Pancreas (tissue), 10 donors: ENCODE measurements at regions not wholly inside any gene's neighbourhood (a gene's known extent, or its start where the extent isn't known, plus 50 kb on each side); places are given as distances from the start of the nearest gene placed in this dataset.

Experiments
- ATAC-seq, 4 donors: fragments of 200-7000 bp; cut with Tn5 transposase; one replicate each; pipeline versions ENCODE4 v1.8.0 to v1.9.1; 2020; ENCODE audit warnings: mild to moderate bottlenecking in 4 of 4, moderate library complexity in 4 of 4
- DNase-seq, 6 donors: peaks; one replicate each; pipeline ENCODE4 v3.0.0-alpha.2; 2020
- FAIRE-seq: peaks from 2 replicates; lab custom pipeline; 2012; peaks lifted over from hg19 to GRCh38; lab: Jason Lieb, UNC
- H3K27ac ChIP-seq, 4 donors: fragments of 200-600 bp; sonication (generic); 1 replicate in 3 of 4; 2 replicates in 1 of 4; pipeline versions ENCODE4 v1.5.0 to v1.8.0; 2020
- H3K27me3 ChIP-seq, 4 donors: fragments of 200-600 bp; one replicate each; pipeline ENCODE4 v1.8.0; 2021
- H3K36me3 ChIP-seq, 3 donors: fragments of 200-600 bp; sonication (generic) in 1 of 3; one replicate each; pipeline versions ENCODE4 v1.5.0 to v1.8.0; 2020 to 2021
- H3K4me1 ChIP-seq, 3 donors: fragments of 200-600 bp; one replicate each; pipeline ENCODE4 v1.8.0; 2021
- H3K4me3 ChIP-seq, 4 donors: fragments of 200-600 bp; sonication (generic) in 2 of 4; one replicate each; pipeline versions ENCODE4 v1.5.0 to v1.8.0; 2020 to 2021
- H3K9me3 ChIP-seq, 4 donors: fragments of 200-600 bp; one replicate each; pipeline ENCODE4 v1.8.0; 2021
- CTCF ChIP-seq, 4 donors: fragments of 200-600 bp; sonication (generic) in 3 of 4; IDR thresholded peaks; one replicate each; pipeline versions ENCODE4 v1.5.0 to v1.8.0; 2021; ENCODE audit warnings: antibody characterized with exemption in 4 of 4
- WGBS, 2 donors: extraction: QIAGEN DNeasy Blood & Tissue Kit; methylation state at CpG; one replicate each; pipeline ENCODE4 v1.1.7; 2013; 5-methylcytosine and 5-hydroxymethylcytosine counted together
- intact Hi-C, 3 donors: fragments of 100-400 bp; cut with DNase I; formaldehyde crosslinking; loops; one replicate each; pipeline versions ENCODE4 v1.11.1 to v1.14.2; 2022
- donor health status: healthy with polysubstance abuse.
- donor health status: DM: no; HTN: no; CAD: no; lungs with moderate emphysema.
- donor health status: DM: no; HTN: no; CAD: no.
- donor health status: control.
- donor health status: control.
- donor health status: Bipolar disorder and iron deficiency.
- donor health status: DM: yes; HTN: yes; CAD: no.
- donor health status: DM: no; HTN: no; CAD: no.
- donor health status: DM: no; HTN: no; CAD: no.
- donor health status: DM: yes; HTN: yes; CAD: no.

GRCh38 chr21:28617300-28617699, 375.4 kb downstream of the LTN1 start:
- FAIRE-seq: no peak

GRCh38 chr21:28615276-28615675, 377.4 kb downstream of the LTN1 start:
- intact Hi-C loops: no loop called here
- no peak for TF ChIP-seq CTCF (IDR thresholded peaks at IDR 0.05)
- Histone ChIP-seq H3K4me3 (no peak overlapping the region), H3K36me3 (no peaks in the 10 kb centered on the region), H3K27me3 (no peaks in the 10 kb centered on the region), H3K4me1 (no peaks in the 10 kb centered on the region), H3K27ac (no peak overlapping the region), H3K9me3 (no peaks in the 10 kb centered on the region)
- no peak for DNase-seq
- WGBS, 2 donors: 60 to 61% methylated on average over 3 of the region's 3 CpGs
- FAIRE-seq: no peak
- no peak for ATAC-seq

More at GRCh38 chr21:28617300-28617699, 375.4 kb downstream of the LTN1 start:
- no peaks in the 10 kb centered on the region for H3K27me3 ChIP-seq
- H3K9me3 ChIP-seq: no peaks in the 10 kb centered on the region
- DNase-seq (no peak), ATAC-seq (no peak)
- H3K4me1 ChIP-seq: no peaks in the 10 kb centered on the region
- 99 to 100% methylated on average over 1 of the region's 1 CpG for WGBS, 2 donors
- H3K27ac ChIP-seq: no peak overlapping the region
- no peak for TF ChIP-seq CTCF (IDR thresholded peaks at IDR 0.05)
- H3K4me3 ChIP-seq: no peak overlapping the region
- H3K36me3 ChIP-seq: no peaks in the 10 kb centered on the region
- intact Hi-C loops: no loop called here

DNA sequence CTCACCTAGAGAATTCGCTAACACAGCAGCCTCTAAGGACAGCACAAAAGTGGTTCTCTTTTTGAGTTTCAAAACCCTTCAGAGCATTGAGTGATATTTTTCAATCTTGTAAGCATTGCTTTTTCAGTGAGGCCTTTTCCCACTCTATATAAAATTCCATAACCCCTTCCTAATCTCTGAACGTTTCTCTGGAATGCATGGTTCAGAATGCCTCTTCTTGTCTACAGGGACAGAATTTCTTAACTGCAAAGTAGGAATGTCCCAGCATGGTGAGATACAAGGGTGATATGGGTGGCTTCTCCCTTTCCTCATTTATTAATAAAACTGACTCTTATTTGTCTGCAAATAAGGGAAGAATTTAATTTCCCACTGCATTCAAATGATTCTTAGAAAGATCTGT, 377.9 kb downstream of the LTN1 start:
- Histone ChIP-seq H3K36me3 (no peaks in the 10 kb centered on the region), H3K4me1 (no peaks in the 10 kb centered on the region), H3K9me3 (no peaks in the 10 kb centered on the region), H3K27me3 (no peaks in the 10 kb centered on the region), H3K27ac (no peak overlapping the region), H3K4me3 (no peak overlapping the region)
- no peak for TF ChIP-seq CTCF (IDR thresholded peaks at IDR 0.05)
- ATAC-seq: no peak
- no peak for DNase-seq
- 57 to 59% methylated on average over 2 of the region's 2 CpGs for WGBS, 2 donors
- intact Hi-C loops: no loop called here
- FAIRE-seq: no peak

GRCh38 chr21:28608646-28609045, 384.0 kb downstream of the LTN1 start:
- Histone ChIP-seq H3K9me3 (no peaks in the 10 kb centered on the region), H3K36me3 (no peaks in the 10 kb centered on the region), H3K27me3 (no peaks in the 10 kb centered on the region), H3K4me3 (no peak overlapping the region), H3K4me1 (no peaks in the 10 kb centered on the region), H3K27ac (no peak overlapping the region)
- ATAC-seq (no peak), DNase-seq (no peak), FAIRE-seq (no peak)
- 68 to 75% methylated on average over 5 of the region's 5 CpGs for WGBS, 2 donors
- intact Hi-C loops: no loop called here
- no peak for TF ChIP-seq CTCF (IDR thresholded peaks at IDR 0.05)

DNA sequence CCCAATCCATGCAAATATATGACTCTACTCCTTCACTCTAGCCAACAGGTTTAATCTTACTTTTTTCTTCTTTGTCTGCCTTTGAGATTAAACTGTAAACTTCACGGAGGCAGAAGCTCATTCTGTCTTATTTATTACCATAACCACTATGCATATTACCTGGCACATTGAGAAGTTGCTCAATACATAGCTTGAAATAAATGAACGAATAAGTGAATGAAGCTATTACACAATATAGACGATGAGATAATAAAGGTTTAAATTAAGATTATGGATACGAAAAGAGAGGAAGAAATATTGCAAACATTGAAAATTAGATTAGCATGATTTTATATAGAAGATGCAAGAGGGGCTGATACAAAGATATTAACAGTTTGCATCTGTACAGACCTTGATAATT, 385.1 kb downstream of the LTN1 start:
- H3K27me3 ChIP-seq: no peaks in the 10 kb centered on the region
- FAIRE-seq (no peak), DNase-seq (no peak), ATAC-seq (no peak)
- H3K4me1 ChIP-seq: no peaks in the 10 kb centered on the region
- intact Hi-C loops: no loop called here
- H3K4me3 ChIP-seq: no peak overlapping the region
- no peak for TF ChIP-seq CTCF (IDR thresholded peaks at IDR 0.05)
- H3K9me3 ChIP-seq: no peaks in the 10 kb centered on the region
- H3K27ac ChIP-seq: no peak overlapping the region
- no peaks in the 10 kb centered on the region for H3K36me3 ChIP-seq
- 68 to 82% methylated on average over 4 of the region's 4 CpGs for WGBS, 2 donors
